Ishikawa (cell line): ENCODE measurements at regions not wholly inside any gene's neighbourhood (a gene's known extent, or its start where the extent isn't known, plus 50 kb on each side); places are given as distances from the start of the nearest gene placed in this dataset.

Source experiments
- CEBPB ChIP-seq: IDR thresholded peaks from 2 replicates; pipeline ENCODE4 v1.6.1; 2012
- CREB1 ChIP-seq: IDR thresholded peaks from 2 replicates; pipeline ENCODE4 v1.6.1; 2012; ENCODE audit warnings: low read depth
- EGR1 ChIP-seq: IDR thresholded peaks from 2 replicates; pipeline ENCODE4 v1.6.1; 2012
- EP300 ChIP-seq: IDR thresholded peaks from 2 replicates; pipeline ENCODE4 v1.6.1; 2012; ENCODE audit warnings: borderline replicate concordance
- FOXM1 ChIP-seq: IDR thresholded peaks from 2 replicates; pipeline ENCODE4 v1.6.1; 2012; ENCODE audit warnings: low read depth, borderline replicate concordance
- MAX ChIP-seq: IDR thresholded peaks from 2 replicates; pipeline ENCODE4 v1.6.1; 2012
- NFIC ChIP-seq: IDR thresholded peaks from 2 replicates; pipeline ENCODE4 v1.6.1; 2012
- RAD21 ChIP-seq: IDR thresholded peaks from 2 replicates; pipeline ENCODE4 v1.6.1; 2012; ENCODE audit warnings: low read depth
- REST ChIP-seq: IDR thresholded peaks from 2 replicates; pipeline ENCODE4 v1.6.1; 2012; ENCODE audit warnings: low read depth, mild to moderate bottlenecking
- TAF1 ChIP-seq: IDR thresholded peaks from 2 replicates; pipeline ENCODE4 v1.6.1; 2012; ENCODE audit warnings: low read depth, mild to moderate bottlenecking
- TCF12 ChIP-seq: IDR thresholded peaks from 2 replicates; pipeline ENCODE4 v1.6.1; 2012; ENCODE audit warnings: low read depth
- TEAD4 ChIP-seq: IDR thresholded peaks from 2 replicates; pipeline ENCODE4 v1.6.1; 2012
- USF1 ChIP-seq: IDR thresholded peaks from 2 replicates; pipeline ENCODE4 v1.6.1; 2012
- YY1 ChIP-seq: IDR thresholded peaks from 2 replicates; pipeline ENCODE4 v1.6.1; 2012; ENCODE audit warnings: low read depth
- ZBTB7A ChIP-seq: IDR thresholded peaks from 2 replicates; pipeline ENCODE4 v1.6.1; 2012; ENCODE audit warnings: low read depth

DNA sequence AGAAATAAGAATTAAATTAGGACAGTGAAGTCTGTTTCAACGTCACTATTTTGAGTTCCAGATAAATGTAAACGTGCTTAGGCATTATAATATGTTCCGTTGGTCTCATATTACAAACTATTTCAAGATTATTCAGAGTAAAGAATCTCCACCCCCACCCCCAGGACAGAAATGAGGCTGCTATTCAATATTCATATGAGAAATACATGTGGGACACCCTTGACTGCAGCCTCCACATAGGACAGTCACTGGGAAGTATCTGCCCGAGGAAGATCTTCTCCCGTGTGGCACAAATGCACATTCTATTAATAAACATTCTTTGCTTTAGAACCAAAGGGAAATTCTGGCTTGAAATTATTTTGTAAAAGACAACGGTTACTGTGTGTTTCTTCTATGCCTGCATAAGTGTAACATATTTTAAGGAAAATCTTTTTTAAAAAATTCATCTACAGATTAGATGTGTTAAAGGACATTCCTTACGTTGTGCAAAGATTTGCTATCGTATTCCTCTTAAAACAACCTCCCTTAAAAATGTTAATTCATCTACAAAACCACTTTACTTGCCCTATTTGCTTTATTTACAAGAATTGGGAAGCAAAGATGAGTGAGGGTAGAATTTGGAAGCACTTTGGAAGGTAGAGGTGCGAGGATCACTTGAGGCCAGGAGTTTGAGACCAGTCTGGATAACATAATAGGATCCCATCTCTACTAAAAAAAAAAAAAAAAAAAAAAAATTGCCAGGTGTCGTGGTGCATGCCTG, 148.3 kb upstream of the SOX14 start:
- TF ChIP-seq REST = no peak
- TF ChIP-seq NFIC = no peak
- TF ChIP-seq TCF12 = no peak
- TF ChIP-seq TAF1 = no peak

DNA sequence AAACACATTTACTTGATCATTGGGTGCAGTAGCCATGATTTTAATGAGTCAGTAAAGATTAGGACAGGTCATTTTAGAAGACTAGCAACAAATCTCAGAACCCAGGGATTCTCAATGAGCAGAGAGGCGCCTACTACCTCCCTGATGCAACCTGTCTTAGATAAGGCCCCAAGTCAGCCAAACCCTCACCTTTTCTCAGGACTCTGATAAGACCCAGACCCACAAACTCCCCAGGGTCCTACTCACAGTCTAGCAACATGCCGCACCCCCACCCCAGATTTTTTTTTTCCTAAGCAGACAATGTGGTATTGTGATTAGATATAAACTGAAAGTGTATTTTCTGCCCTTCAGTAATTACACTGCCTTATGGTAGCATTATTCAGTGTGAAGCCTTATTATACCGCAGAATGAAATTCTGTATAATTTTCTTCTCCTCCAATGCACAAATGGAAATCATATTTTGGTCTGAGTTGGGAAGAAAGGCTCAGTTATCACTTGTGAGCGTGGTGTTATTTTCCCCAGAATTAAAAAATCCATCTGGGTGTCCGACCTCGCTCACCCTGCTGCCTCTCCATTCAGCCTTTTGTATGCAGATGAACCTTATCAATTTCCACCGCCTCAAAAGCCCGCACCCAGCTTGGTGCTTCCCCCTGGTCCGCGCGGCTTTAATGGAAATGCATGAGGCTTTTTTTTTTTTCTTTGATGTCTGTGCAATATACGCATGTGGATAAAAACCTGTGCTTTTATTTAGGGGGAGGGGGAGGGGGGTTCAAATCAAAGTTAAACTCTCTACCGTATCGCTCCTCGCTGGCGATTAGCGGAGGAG, 122.0 kb upstream of the SOX14 start:
- TF ChIP-seq RAD21 (no peak), TCF12 (no peak)

- no peak for TF ChIP-seq EGR1
- no peak for TF ChIP-seq ZBTB7A
- no peak for TF ChIP-seq FOXM1
- no peak for TF ChIP-seq USF1
- TF ChIP-seq NFIC = no peak
- no peak for TF ChIP-seq MAX
- TF ChIP-seq RAD21 = no peak
- TF ChIP-seq TCF12 = no peak
- no peak for TF ChIP-seq TAF1
- no peak for TF ChIP-seq CREB1
- TF ChIP-seq CEBPB = no peak
Measured at GRCh38 chr3:137642831-137643230, 121.3 kb upstream of the SOX14 start.

DNA sequence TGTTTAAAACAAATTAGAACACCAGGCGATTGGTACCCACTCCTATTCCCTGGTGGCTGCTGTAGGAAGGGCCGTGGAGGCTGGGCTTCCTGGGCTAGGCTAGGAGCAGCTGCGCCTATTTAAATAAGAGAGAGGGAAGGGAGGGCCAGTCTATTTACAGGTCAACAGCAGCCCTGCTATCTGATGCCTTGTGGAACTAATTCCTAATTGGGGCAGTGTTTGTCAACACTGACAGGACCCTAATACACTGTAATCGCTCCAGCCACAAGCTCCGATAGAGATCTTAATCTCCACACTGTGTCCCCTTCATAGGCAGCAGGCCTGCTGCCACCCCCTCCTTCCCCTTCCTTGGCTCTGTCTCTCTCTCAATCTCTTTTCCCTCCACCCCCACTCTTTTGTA, 116.9 kb upstream of the SOX14 start:
- no peak for TF ChIP-seq EGR1
- no peak for TF ChIP-seq ZBTB7A
- no peak for TF ChIP-seq NFIC
- TF ChIP-seq USF1 = no peak
- no peak for TF ChIP-seq RAD21
- no peak for TF ChIP-seq TAF1
- no peak for TF ChIP-seq EP300
- no peak for TF ChIP-seq YY1
- no peak for TF ChIP-seq REST
- TF ChIP-seq CEBPB = no peak
- TF ChIP-seq MAX = no peak
- no peak for TF ChIP-seq TCF12
- no peak for TF ChIP-seq TEAD4
- TF ChIP-seq FOXM1 = no peak
- no peak for TF ChIP-seq CREB1

DNA sequence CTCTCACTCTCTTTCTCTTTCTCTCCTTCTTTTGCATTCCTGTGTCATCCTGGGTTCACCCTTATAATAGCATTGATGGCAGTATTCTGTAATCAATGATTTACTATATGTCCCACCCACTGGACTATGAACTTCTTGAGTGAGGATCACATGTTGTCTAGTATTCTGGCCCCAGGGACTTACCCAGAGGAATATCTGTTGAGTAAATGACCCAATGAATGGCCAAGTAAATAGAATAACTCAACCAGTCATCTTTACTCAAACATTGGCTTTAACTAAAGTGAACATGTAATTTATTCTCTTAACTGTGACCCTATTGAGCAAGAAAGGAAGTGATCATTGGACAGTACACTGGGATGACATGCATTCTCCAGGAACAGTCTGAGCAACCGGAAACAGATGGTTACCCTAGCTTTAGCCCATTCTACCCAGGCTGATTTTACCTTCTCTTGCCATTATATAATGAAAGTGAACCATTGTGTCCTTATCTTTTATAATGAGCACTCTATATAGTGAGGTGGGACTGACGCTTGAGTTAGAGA, 94.5 kb upstream of the SOX14 start:
- no peak for TF ChIP-seq ZBTB7A
- no peak for TF ChIP-seq NFIC
- TF ChIP-seq CREB1 = no peak
- TF ChIP-seq REST = no peak
- TF ChIP-seq TEAD4 = no peak
- no peak for TF ChIP-seq TCF12
- no peak for TF ChIP-seq RAD21
- no peak for TF ChIP-seq EGR1
- TF ChIP-seq USF1 = no peak
